HG03159 (cell line): ENCODE measurements at regions not wholly inside any gene's neighbourhood (a gene's known extent, or its start where the extent isn't known, plus 50 kb on each side); places are given as distances from the start of the nearest gene placed in this dataset.
"Not testable (repeated sequence)": the region's sequence is repeated elsewhere in the genome, so short reads cannot be mapped to it uniquely, and the experiment has no call there.

Experiments used
- ATAC-seq: cut with Tn5 transposase; IDR thresholded peaks from one replicate; pipeline ENCODE4 v1.9.1; 2021; ENCODE audit warnings: mild to moderate bottlenecking, moderate library complexity; ENCODE audit not compliant: unreplicated experiment

GRCh38 chr14:44625098-44625497, 118.0 kb upstream of the FSCB start:
- no peak for ATAC-seq

GRCh38 chr14:44620121-44621019, 113.3 kb upstream of the FSCB start:
- ATAC-seq: no peak

- ATAC-seq: no peak
These were observed 109.1 kb upstream of the FSCB start for GRCh38 chr14:44616204-44616603.

- ATAC-seq: no peak
These were observed 106.1 kb upstream of the FSCB start for GRCh38 chr14:44613061-44613712.

- no peak for ATAC-seq
These were observed 104.9 kb upstream of the FSCB start for GRCh38 chr14:44612002-44612401.

- no peak for ATAC-seq
These were observed 102.9 kb upstream of the FSCB start for GRCh38 chr14:44609876-44610510.

- no peak for ATAC-seq
These were observed 102.1 kb upstream of the FSCB start for GRCh38 chr14:44609201-44609600.

- no peak for ATAC-seq
These were observed 100.6 kb upstream of the FSCB start for GRCh38 chr14:44607701-44608100.

GRCh38 chr14:44606576-44606975, 99.5 kb upstream of the FSCB start:
- no peak for ATAC-seq

- ATAC-seq: not testable (repeated sequence)
These were observed 94.2 kb upstream of the FSCB start for GRCh38 chr14:44601266-44601665.

- ATAC-seq: no peak
These were observed 82.1 kb upstream of the FSCB start for GRCh38 chr14:44589180-44589579.

GRCh38 chr14:44586910-44587309, 79.8 kb upstream of the FSCB start:
- ATAC-seq: no peak

- no peak for ATAC-seq
These were observed 69.3 kb upstream of the FSCB start for GRCh38 chr14:44576356-44576755.

- ATAC-seq: no peak
These were observed 60.9 kb upstream of the FSCB start for GRCh38 chr14:44567997-44568396.

- no peak for ATAC-seq
These were observed 58.9 kb upstream of the FSCB start for GRCh38 chr14:44565968-44566367.

- no peak for ATAC-seq
These were observed 57.8 kb upstream of the FSCB start for GRCh38 chr14:44564908-44565307.
